ENCODE measurements at regions not wholly inside any gene's neighbourhood (a gene's known extent, or its start where the extent isn't known, plus 50 kb on each side); places are given as distances from the start of the nearest gene placed in this dataset.

- H3K36me3 ChIP-seq (ENCODE audit: control insufficient read depth in 2 of 2, insufficient read depth in 1 of 2, low read length in 2 of 2), result no peaks in the 10 kb centered on the region
- no peaks in the 10 kb centered on the region for H3K4me1 ChIP-seq (ENCODE audit: control insufficient read depth, insufficient read depth, low read length)
- ChIA-PET CTCF (no interaction called here), POLR2A (no interaction called here)
- H3K4me3 ChIP-seq (ENCODE audit: low read depth, low read length), result no peak overlapping the region
- no peaks in the 10 kb centered on the region for H3K9me3 ChIP-seq (ENCODE audit: control insufficient read depth, insufficient read depth, low read depth, low read length)
- no peak overlapping the region for H3K27ac ChIP-seq (ENCODE audit: extremely low read depth, low read depth, low read length)
- TF ChIP-seq ZNF112 (tag by site-specific recombination; IDR thresholded peaks at IDR 0.05) (no peak), ZNF501 (tag by site-specific recombination; IDR thresholded peaks at IDR 0.05) (no peak), ZNF292 (tag by site-specific recombination; IDR thresholded peaks at IDR 0.05; ENCODE audit: borderline replicate concordance, low read depth) (no peak), ZNF792 (tag by site-specific recombination; IDR thresholded peaks at IDR 0.05) (no peak)
Observed at GRCh38 chr15:31161951-31162350, 60.4 kb upstream of the TRPM1 start.

- H3K4me3 ChIP-seq (ENCODE audit: low read depth, low read length), result no peak overlapping the region
- no peak overlapping the region for H3K27ac ChIP-seq (ENCODE audit: extremely low read depth, low read depth, low read length)
- H3K36me3 ChIP-seq (ENCODE audit: control insufficient read depth in 2 of 2, insufficient read depth in 1 of 2, low read length in 2 of 2), result no peaks in the 10 kb centered on the region
- no peaks in the 10 kb centered on the region for H3K9me3 ChIP-seq (ENCODE audit: control insufficient read depth, insufficient read depth, low read depth, low read length)
- CTCF ChIA-PET, result no interaction called here
- no peaks in the 10 kb centered on the region for H3K4me1 ChIP-seq (ENCODE audit: control insufficient read depth, insufficient read depth, low read length)
- POLR2A ChIA-PET, result no interaction called here
- TF ChIP-seq PRDM4 (tag by site-specific recombination; IDR thresholded peaks at IDR 0.05) (no peak), KLF1 (tag by site-specific recombination; IDR thresholded peaks at IDR 0.05) (peak; percentile 13; the same call in 1 of the 2 replicates)
Observed at GRCh38 chr15:31162721-31163510, 61.4 kb upstream of the TRPM1 start.

GRCh38 chr15:31163769-31164572, 62.4 kb upstream of the TRPM1 start:
- H3K27ac ChIP-seq (ENCODE audit: extremely low read depth, low read depth, low read length), result no peak overlapping the region
- TF ChIP-seq ZNF350 (tag by site-specific recombination; IDR thresholded peaks at IDR 0.05), result no peak
- no peak for TF ChIP-seq ZNF561 (tag by site-specific recombination; IDR thresholded peaks at IDR 0.05; ENCODE audit: borderline replicate concordance)
- no peak for TF ChIP-seq ZBTB48 (tag by site-specific recombination; IDR thresholded peaks at IDR 0.05)
- TF ChIP-seq ZNF621 (tag by site-specific recombination; IDR thresholded peaks at IDR 0.05), result no peak
- no peak for TF ChIP-seq ZNF549 (tag by site-specific recombination; IDR thresholded peaks at IDR 0.05)
- no peak for TF ChIP-seq ZNF521 (tag by site-specific recombination; IDR thresholded peaks at IDR 0.05)
- no peak for TF ChIP-seq ZNF26 (tag by site-specific recombination; IDR thresholded peaks at IDR 0.05)
- TF ChIP-seq ZNF221 (tag by site-specific recombination; IDR thresholded peaks at IDR 0.05; ENCODE audit: borderline replicate concordance), result no peak
- ChIA-PET CTCF (no interaction called here), POLR2A (interaction anchor here (0.7 kb wide), 1 partner anchor 869 kb away, joined by 3 read pairs; no protein-coding TSS in a partner anchor)
- no peaks in the 10 kb centered on the region for H3K36me3 ChIP-seq (ENCODE audit: control insufficient read depth in 2 of 2, insufficient read depth in 1 of 2, low read length in 2 of 2)
- H3K4me1 ChIP-seq (ENCODE audit: control insufficient read depth, insufficient read depth, low read length), result no peaks in the 10 kb centered on the region
- H3K4me3 ChIP-seq (ENCODE audit: low read depth, low read length), result no peak overlapping the region
- no peaks in the 10 kb centered on the region for H3K9me3 ChIP-seq (ENCODE audit: control insufficient read depth, insufficient read depth, low read depth, low read length)
